Glutamatergic neuron (in vitro differentiated cells): ENCODE measurements at regions not wholly inside any gene's neighbourhood (a gene's known extent, or its start where the extent isn't known, plus 50 kb on each side); places are given as distances from the start of the nearest gene placed in this dataset.

Experiments
- DNase-seq: peaks from one replicate; pipeline ENCODE4 v3.0.0; 2022
- H3K27ac Mint-ChIP-seq: one replicate; pipeline ENCODE4 v1.8.0; 2020; ENCODE audit warnings: mild to moderate bottlenecking, mixed read lengths, inconsistent platforms; ENCODE audit not compliant: unreplicated experiment
- H3K27me3 Mint-ChIP-seq: one replicate; pipeline ENCODE4 v1.8.0; 2020; ENCODE audit warnings: mild to moderate bottlenecking, moderate library complexity, mixed read lengths, inconsistent platforms; ENCODE audit not compliant: unreplicated experiment
- H3K36me3 Mint-ChIP-seq: one replicate; pipeline ENCODE4 v1.8.0; 2020; ENCODE audit warnings: mild to moderate bottlenecking, mixed read lengths, inconsistent platforms; ENCODE audit not compliant: unreplicated experiment
- H3K4me1 Mint-ChIP-seq: one replicate; pipeline ENCODE4 v1.8.0; 2020; ENCODE audit warnings: mild to moderate bottlenecking, low read depth, mixed read lengths, inconsistent platforms; ENCODE audit not compliant: unreplicated experiment
- H3K4me3 Mint-ChIP-seq: one replicate; pipeline ENCODE4 v1.8.0; 2020; ENCODE audit warnings: mild to moderate bottlenecking, mixed read lengths, inconsistent platforms; ENCODE audit not compliant: unreplicated experiment
- H3K9me3 Mint-ChIP-seq: one replicate; pipeline ENCODE4 v1.8.0; 2020; ENCODE audit warnings: mild to moderate bottlenecking, moderate library complexity, mixed read lengths, inconsistent platforms; ENCODE audit not compliant: unreplicated experiment
- CTCF ChIP-seq: fragments of 200-600 bp; sonication (generic); IDR thresholded peaks from one replicate; pipeline ENCODE4 v1.5.0; 2021; ENCODE audit not compliant: partially characterized antibody, unreplicated experiment

- no peaks in the 10 kb centered on the region for H3K27me3 Mint-ChIP-seq
- no peaks in the 10 kb centered on the region for H3K36me3 Mint-ChIP-seq
- peaks cover 4% of the 10 kb centered on the region for H3K4me1 Mint-ChIP-seq
- H3K4me3 Mint-ChIP-seq, result no peak overlapping the region
- TF ChIP-seq CTCF, result no peak
- no peak for DNase-seq
- no peaks in the 10 kb centered on the region for H3K9me3 Mint-ChIP-seq
- no peak overlapping the region for H3K27ac Mint-ChIP-seq
These were observed 548.0 kb upstream of the LUZP2 start for GRCh38 chr11:23948851-23949250.

GRCh38 chr11:23953951-23954710 is 542.7 kb upstream of the LUZP2 start:
- no peaks in the 10 kb centered on the region for H3K36me3 Mint-ChIP-seq
- no peaks in the 10 kb centered on the region for H3K9me3 Mint-ChIP-seq
- H3K27me3 Mint-ChIP-seq, result no peaks in the 10 kb centered on the region
- no peaks in the 10 kb centered on the region for H3K4me1 Mint-ChIP-seq
- DNase-seq, result no peak
- no peak overlapping the region for H3K4me3 Mint-ChIP-seq
- H3K27ac Mint-ChIP-seq, result no peak overlapping the region
- no peak for TF ChIP-seq CTCF

GRCh38 chr11:23954730-23955129 is 542.1 kb upstream of the LUZP2 start:
- H3K9me3 Mint-ChIP-seq, result no peaks in the 10 kb centered on the region
- no peak for TF ChIP-seq CTCF
- no peak overlapping the region for H3K4me3 Mint-ChIP-seq
- H3K4me1 Mint-ChIP-seq, result no peaks in the 10 kb centered on the region
- no peak overlapping the region for H3K27ac Mint-ChIP-seq
- no peaks in the 10 kb centered on the region for H3K27me3 Mint-ChIP-seq
- no peak for DNase-seq
- H3K36me3 Mint-ChIP-seq, result no peaks in the 10 kb centered on the region

- Mint-ChIP-seq H3K4me3 (no peak overlapping the region), H3K27ac (no peak overlapping the region), H3K4me1 (no peaks in the 10 kb centered on the region), H3K36me3 (no peaks in the 10 kb centered on the region), H3K9me3 (no peaks in the 10 kb centered on the region), H3K27me3 (no peaks in the 10 kb centered on the region)
- TF ChIP-seq CTCF, result no peak
- no peak for DNase-seq
These were observed 540.3 kb upstream of the LUZP2 start for GRCh38 chr11:23956586-23956985.

- Mint-ChIP-seq H3K4me1 (no peaks in the 10 kb centered on the region), H3K27me3 (no peaks in the 10 kb centered on the region), H3K36me3 (no peaks in the 10 kb centered on the region), H3K4me3 (no peak overlapping the region), H3K9me3 (no peaks in the 10 kb centered on the region), H3K27ac (no peak overlapping the region)
- no peak for TF ChIP-seq CTCF
- DNase-seq, result no peak
These were observed 539.5 kb upstream of the LUZP2 start for GRCh38 chr11:23957314-23957713.
